GM20000 (cell line): ENCODE measurements at regions not wholly inside any gene's neighbourhood (a gene's known extent, or its start where the extent isn't known, plus 50 kb on each side); places are given as distances from the start of the nearest gene placed in this dataset.

Source experiments
- DNase-seq: peaks from one replicate; pipeline ENCODE4 v3.0.0; 2012; ENCODE audit warnings: low spot score
- CTCF ChIP-seq: IDR thresholded peaks from 2 replicates; pipeline ENCODE4 v1.5.1; 2012; ENCODE audit warnings: mild to moderate bottlenecking, control low read depth; ENCODE audit errors: extremely low read depth, missing control alignments

DNA sequence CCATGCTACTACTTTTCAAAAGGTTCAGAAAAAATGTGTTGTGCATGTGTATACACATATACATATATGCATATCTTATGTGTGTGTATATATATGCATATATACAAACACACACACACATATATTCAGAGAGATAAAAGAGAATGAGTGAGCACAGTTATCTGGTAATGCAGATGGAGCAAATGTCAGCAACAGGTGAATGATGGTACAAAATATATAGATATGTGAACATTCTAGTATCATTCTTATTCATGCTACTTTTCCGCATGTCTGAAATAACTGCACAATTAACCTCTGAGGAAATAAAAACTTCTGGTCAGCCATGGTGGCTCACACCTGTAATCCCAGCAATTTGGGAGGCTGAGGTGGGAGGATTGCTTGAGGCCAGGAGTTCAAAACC is 222.6 kb upstream of the NANOGP8 start:
- no peak for TF ChIP-seq CTCF
- DNase-seq = no peak

- TF ChIP-seq CTCF = no peak
- no peak for DNase-seq
Observed at GRCh38 chr15:35307026-35307425, 221.9 kb upstream of the NANOGP8 start.

DNA sequence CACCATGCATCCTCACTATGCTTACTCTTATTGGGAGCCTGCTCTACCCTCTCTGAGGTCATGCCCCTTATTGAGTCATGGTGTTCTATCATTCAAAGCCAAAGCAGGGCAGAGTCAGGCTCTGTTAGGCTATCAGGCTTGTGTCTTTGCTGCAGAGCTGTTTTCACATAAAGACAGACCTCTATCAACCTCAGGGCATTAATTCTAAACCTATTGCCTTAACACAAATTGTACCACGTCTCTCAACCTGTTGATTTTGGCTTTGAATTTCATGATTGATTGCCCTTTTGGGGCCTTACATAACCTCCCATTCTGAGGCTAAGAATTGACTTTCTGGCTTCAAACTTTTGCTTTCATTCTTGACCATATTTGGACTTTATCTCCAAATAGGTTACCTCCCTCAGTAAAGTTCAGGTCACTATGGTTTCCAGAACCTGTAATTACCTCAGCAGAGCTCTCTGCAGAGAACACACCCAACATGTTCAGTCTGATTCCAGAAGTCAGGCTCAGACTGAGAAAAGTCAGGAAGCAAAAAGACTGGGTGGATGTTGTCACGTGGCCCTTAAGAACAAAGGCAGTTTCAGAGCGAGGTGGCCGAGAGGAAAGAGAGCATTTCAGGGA is 221.4 kb upstream of the NANOGP8 start:
- DNase-seq = no peak
- no peak for TF ChIP-seq CTCF

DNA sequence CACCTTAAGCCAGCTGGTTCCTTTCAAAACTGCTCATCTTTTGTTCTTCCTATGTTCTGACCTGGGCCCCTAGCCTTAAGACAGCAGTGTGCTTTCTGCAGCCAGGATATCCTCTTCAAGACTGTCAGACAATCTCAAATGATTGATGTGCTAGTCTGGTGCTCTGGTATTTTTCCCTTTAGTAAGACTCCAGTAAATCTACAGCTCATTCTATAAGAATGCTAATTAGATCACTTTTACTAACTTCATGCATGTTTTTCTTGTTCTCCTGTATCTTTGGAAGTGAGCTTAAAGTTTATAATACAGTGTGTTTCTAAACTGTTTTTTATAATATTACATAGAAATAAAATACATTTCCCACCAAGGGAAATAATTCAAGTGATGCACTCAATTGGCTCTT is 220.9 kb upstream of the NANOGP8 start:
- DNase-seq = no peak
- no peak for TF ChIP-seq CTCF

GRCh38 chr15:35305031-35305550 is 220.0 kb upstream of the NANOGP8 start:
- no peak for DNase-seq
- no peak for TF ChIP-seq CTCF

- DNase-seq = no peak
- no peak for TF ChIP-seq CTCF
Observed at GRCh38 chr15:35304389-35304788, 219.3 kb upstream of the NANOGP8 start.

GRCh38 chr15:35302334-35302733 is 217.2 kb upstream of the NANOGP8 start:
- no peak for TF ChIP-seq CTCF
- no peak for DNase-seq
